Natural killer cell (primary cell): ENCODE measurements at regions not wholly inside any gene's neighbourhood (a gene's known extent, or its start where the extent isn't known, plus 50 kb on each side); places are given as distances from the start of the nearest gene placed in this dataset.

Experiments
- ATAC-seq, 3 donors: fragments of 150-1000 bp in 2 of 3; fragments of 200-7000 bp in 1 of 3; cut with Tn5 transposase; 1 replicate in 1 of 3; 2 replicates in 2 of 3; pipeline ENCODE4 v1.10.0; 2021; ENCODE audit warnings: mild to moderate bottlenecking in 2 of 3, moderate library complexity in 2 of 3
- DNase-seq, 2 donors: peaks; one replicate each; pipeline versions ENCODE4 v3.0.0 to v3.0.0-alpha.2; 2013 to 2021; ENCODE audit warnings: mixed read lengths in 1 of 2
- H3K27ac ChIP-seq: one replicate; pipeline ENCODE4 v1.5.1; 2013; ENCODE audit warnings: mild to moderate bottlenecking, low read length
- H3K27me3 ChIP-seq: one replicate; pipeline ENCODE4 v1.6.1; 2013; ENCODE audit warnings: low read length; ENCODE audit not compliant: control insufficient read depth, insufficient read depth
- H3K36me3 ChIP-seq: one replicate; pipeline ENCODE4 v1.6.1; 2013; ENCODE audit warnings: low read length; ENCODE audit not compliant: control insufficient read depth, insufficient read depth
- H3K4me1 ChIP-seq: one replicate; pipeline ENCODE4 v1.6.1; 2013; ENCODE audit warnings: low read length; ENCODE audit not compliant: control insufficient read depth, insufficient read depth
- H3K4me3 ChIP-seq: one replicate; pipeline ENCODE4 v1.5.1; 2013; ENCODE audit warnings: low read length
- H3K9me3 ChIP-seq: one replicate; pipeline ENCODE4 v1.6.1; 2013; ENCODE audit warnings: low read length; ENCODE audit not compliant: control insufficient read depth, insufficient read depth
- H3K27ac Mint-ChIP-seq, 2 donors: one replicate each; pipeline ENCODE4 v1.8.0; 2022; ENCODE audit warnings: mild to moderate bottlenecking in 2 of 2, mixed read lengths in 2 of 2, moderate library complexity in 1 of 2
- H3K27me3 Mint-ChIP-seq, 2 donors: one replicate each; pipeline ENCODE4 v1.8.0; 2022; ENCODE audit warnings: low read depth in 2 of 2, mixed read lengths in 2 of 2
- H3K36me3 Mint-ChIP-seq: one replicate; pipeline ENCODE4 v1.8.0; 2022; ENCODE audit warnings: mixed read lengths
- H3K4me1 Mint-ChIP-seq, 2 donors: one replicate each; pipeline ENCODE4 v1.8.0; 2022; ENCODE audit warnings: mixed read lengths in 2 of 2
- H3K4me3 Mint-ChIP-seq: one replicate; pipeline ENCODE4 v1.8.0; 2022; ENCODE audit warnings: mild to moderate bottlenecking, moderate library complexity, mixed read lengths
- H3K9me3 Mint-ChIP-seq, 2 donors: one replicate each; pipeline ENCODE4 v1.8.0; 2022; ENCODE audit warnings: mixed read lengths in 2 of 2
- WGBS: methylation state at CpG from one replicate; pipeline ENCODE4 v1.1.7; 2013; ENCODE audit warnings: missing lambda C conversion rate; ENCODE audit not compliant: insufficient coverage; 5-methylcytosine and 5-hydroxymethylcytosine counted together
- intact Hi-C: fragments of 100-400 bp; cut with micrococcal nuclease; formaldehyde crosslinking; loops from one replicate; pipeline ENCODE4 v1.14.2; 2022
- TF ChIP-seq, protein P1 (sequence below): fragments of 200-600 bp; IDR thresholded peaks from one replicate; pipeline ENCODE4 v1.8.0; 2022; ENCODE audit warnings: antibody characterized with exemption

DNA sequence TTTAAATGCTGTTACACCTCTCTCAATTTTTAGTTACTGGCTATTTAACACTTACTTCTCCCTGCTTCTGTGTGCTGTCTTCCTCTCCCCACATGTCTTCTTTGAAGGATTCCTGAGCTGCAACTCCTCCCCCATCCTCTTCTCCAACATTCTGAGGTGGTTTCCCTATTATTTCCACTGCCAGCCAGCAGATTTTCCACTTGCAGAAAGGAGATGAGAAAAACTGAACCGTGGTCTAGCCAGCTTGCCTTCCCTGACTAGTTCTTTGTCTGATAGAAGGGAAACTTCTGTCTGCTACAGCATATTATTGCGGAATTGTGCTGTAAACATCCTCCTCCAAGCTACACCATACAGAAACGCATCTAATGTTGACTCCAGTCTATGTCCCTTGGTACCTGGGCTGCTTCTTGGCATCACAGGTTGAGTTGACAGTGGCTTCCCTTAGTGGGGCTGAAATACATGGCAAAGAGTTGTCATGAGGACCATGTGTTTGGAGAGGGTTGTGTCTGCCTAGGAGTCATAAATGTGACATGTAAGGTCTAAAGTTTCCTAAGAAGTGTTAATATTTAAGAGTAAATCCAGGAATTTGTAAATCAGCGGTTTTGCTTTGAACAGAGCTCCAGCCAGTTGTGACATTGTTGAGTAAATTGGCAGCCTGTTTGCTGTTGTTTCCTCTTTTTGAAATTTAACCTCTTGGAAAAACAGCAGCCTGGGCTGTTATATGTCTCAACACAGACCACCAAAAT lies 68.3 kb upstream of the RND3 start:
- Histone ChIP-seq H3K36me3 (no peaks in the 10 kb centered on the region), H3K4me3 (no peak overlapping the region), H3K27me3 (no peaks in the 10 kb centered on the region), H3K9me3 (no peaks in the 10 kb centered on the region), H3K4me1 (no peaks in the 10 kb centered on the region), H3K27ac (no peak overlapping the region)
- peaks cover 10 to 11% of the 10 kb centered on the region in 2 donors for H3K9me3 Mint-ChIP-seq
- TF ChIP-seq, protein P1, sequence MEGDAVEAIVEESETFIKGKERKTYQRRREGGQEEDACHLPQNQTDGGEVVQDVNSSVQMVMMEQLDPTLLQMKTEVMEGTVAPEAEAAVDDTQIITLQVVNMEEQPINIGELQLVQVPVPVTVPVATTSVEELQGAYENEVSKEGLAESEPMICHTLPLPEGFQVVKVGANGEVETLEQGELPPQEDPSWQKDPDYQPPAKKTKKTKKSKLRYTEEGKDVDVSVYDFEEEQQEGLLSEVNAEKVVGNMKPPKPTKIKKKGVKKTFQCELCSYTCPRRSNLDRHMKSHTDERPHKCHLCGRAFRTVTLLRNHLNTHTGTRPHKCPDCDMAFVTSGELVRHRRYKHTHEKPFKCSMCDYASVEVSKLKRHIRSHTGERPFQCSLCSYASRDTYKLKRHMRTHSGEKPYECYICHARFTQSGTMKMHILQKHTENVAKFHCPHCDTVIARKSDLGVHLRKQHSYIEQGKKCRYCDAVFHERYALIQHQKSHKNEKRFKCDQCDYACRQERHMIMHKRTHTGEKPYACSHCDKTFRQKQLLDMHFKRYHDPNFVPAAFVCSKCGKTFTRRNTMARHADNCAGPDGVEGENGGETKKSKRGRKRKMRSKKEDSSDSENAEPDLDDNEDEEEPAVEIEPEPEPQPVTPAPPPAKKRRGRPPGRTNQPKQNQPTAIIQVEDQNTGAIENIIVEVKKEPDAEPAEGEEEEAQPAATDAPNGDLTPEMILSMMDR: no peak
- H3K27ac Mint-ChIP-seq: no peak overlapping the region
- no peaks in the 10 kb centered on the region for H3K27me3 Mint-ChIP-seq
- H3K36me3 Mint-ChIP-seq: no peaks in the 10 kb centered on the region
- DNase-seq (no peak), ATAC-seq (no peak)
- intact Hi-C loops: no loop called here
- no peaks in the 10 kb centered on the region for H3K4me1 Mint-ChIP-seq
- WGBS: 70% methylated on average over 4 of the region's 4 CpGs
- H3K4me3 Mint-ChIP-seq: no peak overlapping the region

DNA sequence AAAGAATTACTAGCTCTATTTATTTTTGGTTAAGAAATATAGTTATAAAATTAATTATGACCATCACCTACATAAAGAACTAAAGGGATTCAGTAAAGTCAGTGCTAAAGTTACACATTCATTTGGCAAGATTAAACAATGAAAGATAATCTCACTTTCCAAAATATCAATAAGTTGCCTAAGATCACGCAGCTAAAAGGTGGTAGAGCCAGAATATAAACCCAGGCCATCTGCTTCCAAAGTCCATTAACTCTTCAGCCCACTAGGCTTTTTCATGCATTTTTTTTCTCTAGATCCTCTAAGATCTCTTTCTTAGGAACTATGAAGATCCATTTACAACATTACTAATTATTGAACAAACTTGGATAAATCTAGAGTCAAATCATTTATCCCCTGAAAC lies 66.6 kb upstream of the RND3 start:
- Mint-ChIP-seq H3K4me1 (no peaks in the 10 kb centered on the region), H3K4me3 (no peak overlapping the region), H3K27ac (no peak overlapping the region), H3K9me3 (peaks cover 9 to 10% of the 10 kb centered on the region in 2 donors), H3K36me3 (no peaks in the 10 kb centered on the region), H3K27me3 (no peaks in the 10 kb centered on the region)
- ATAC-seq (no peak), DNase-seq (no peak)
- 91% methylated on average over 1 of the region's 1 CpG for WGBS
- Histone ChIP-seq H3K36me3 (no peaks in the 10 kb centered on the region), H3K27me3 (no peaks in the 10 kb centered on the region), H3K4me1 (no peaks in the 10 kb centered on the region), H3K4me3 (no peak overlapping the region), H3K27ac (no peak overlapping the region), H3K9me3 (no peaks in the 10 kb centered on the region)
- intact Hi-C loops: no loop called here
- TF ChIP-seq, protein P1: no peak

DNA sequence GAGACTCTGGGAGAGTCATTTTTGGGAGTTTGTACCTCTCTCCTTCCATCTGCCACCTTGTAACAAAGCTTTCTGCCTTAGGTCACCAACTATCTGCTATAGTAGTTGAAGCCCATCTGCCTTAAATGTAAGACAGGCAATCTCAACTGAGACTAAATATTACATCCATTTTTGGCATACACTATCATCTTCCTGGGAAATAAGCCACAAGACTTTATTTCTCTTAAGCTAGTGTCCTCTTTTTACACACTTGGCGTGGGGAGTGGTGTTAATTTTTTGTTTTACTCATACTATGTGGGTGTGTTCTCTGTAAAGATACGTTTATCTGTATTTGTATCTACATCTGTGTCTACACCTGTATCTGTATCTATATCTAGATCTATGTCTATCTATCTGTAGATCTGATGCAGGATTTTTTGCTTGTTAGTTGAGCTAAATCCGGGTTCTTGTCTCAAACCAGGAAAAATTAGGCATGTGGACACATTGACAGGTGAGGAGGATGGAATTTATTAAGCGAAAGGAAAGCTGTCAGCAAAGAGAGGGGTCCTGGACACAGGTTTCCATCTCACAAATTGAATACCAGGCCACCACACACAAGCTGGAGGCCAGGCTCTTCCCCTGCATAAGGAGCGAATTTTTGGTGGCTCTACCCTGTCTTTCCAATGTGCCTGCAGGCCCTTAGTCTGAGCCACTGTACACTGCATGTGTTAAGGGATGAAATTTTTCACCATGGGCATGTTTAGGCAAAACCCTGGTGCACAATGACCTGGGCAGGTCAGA lies 64.8 kb upstream of the RND3 start:
- Histone ChIP-seq H3K4me3 (no peak overlapping the region), H3K9me3 (no peaks in the 10 kb centered on the region), H3K4me1 (no peaks in the 10 kb centered on the region), H3K27me3 (no peaks in the 10 kb centered on the region), H3K27ac (no peak overlapping the region), H3K36me3 (no peaks in the 10 kb centered on the region)
- H3K4me1 Mint-ChIP-seq: no peaks in the 10 kb centered on the region
- DNase-seq (no peak), ATAC-seq (no peak)
- TF ChIP-seq, protein P1: no peak
- intact Hi-C loops: no loop called here
- no peaks in the 10 kb centered on the region for H3K27me3 Mint-ChIP-seq
- H3K4me3 Mint-ChIP-seq: no peak overlapping the region
- 74% methylated on average over 3 of the region's 5 CpGs for WGBS
- no peak overlapping the region for H3K27ac Mint-ChIP-seq
- no peaks in the 10 kb centered on the region for H3K36me3 Mint-ChIP-seq
- peaks cover 4 to 6% of the 10 kb centered on the region in 2 donors for H3K9me3 Mint-ChIP-seq
